Caco-2 (cell line): ENCODE measurements at regions not wholly inside any gene's neighbourhood (a gene's known extent, or its start where the extent isn't known, plus 50 kb on each side); places are given as distances from the start of the nearest gene placed in this dataset.

ENCODE experiments used
- BruUV-seq: library from RNA; stranded (reverse); fragments of 400-500 nt; replicated peaks from 2 replicates; lab custom pipeline; 2021; lab: Mats Ljungman, UMichigan
- CTCF ChIA-PET: fragments of 300-600 bp; sonication (Branson Sonifier 250); formaldehyde crosslinking; loops from one replicate; lab custom pipeline; 2022; ENCODE audit warnings: antibody characterized with exemption; lab: Charles Lee
- POLR2A ChIA-PET: fragments of 300-600 bp; sonication (Branson Sonifier 250); formaldehyde crosslinking; loops from one replicate; lab custom pipeline; 2022; ENCODE audit warnings: antibody characterized with exemption; lab: Charles Lee
- DNase-seq, 2 experiments: peaks; one replicate each; pipeline versions ENCODE4 v3.0.0 to v3.0.0-alpha.2; 2020 to 2022
- H3K27me3 ChIP-seq: replicated peaks from 2 replicates; pipeline ENCODE4 v1.6.0; 2011; ENCODE audit warnings: low read length; ENCODE audit not compliant: control insufficient read depth, insufficient read depth
- H3K36me3 ChIP-seq: 2 replicates; pipeline ENCODE4 v1.5.1; 2011; ENCODE audit warnings: low read length; ENCODE audit not compliant: control insufficient read depth, insufficient read depth
- H3K4me1 ChIP-seq: fragments of 250-450 bp; sonication (Bioruptor Pico); 2 replicates; pipeline ENCODE4 v1.5.1; 2020; ENCODE audit warnings: mild to moderate bottlenecking
- H3K4me3 ChIP-seq: 2 replicates; pipeline ENCODE4 v1.5.1; 2011; ENCODE audit warnings: low read depth, mild to moderate bottlenecking, control low read depth, low read length
- H3K9me3 ChIP-seq: fragments of 250-450 bp; sonication (Bioruptor Pico); 2 replicates; pipeline ENCODE4 v1.5.1; 2020; ENCODE audit warnings: mild to moderate bottlenecking, moderate library complexity
- H3K27ac Mint-ChIP-seq: one replicate; pipeline ENCODE4 v1.8.0; 2022; ENCODE audit warnings: mixed read lengths; ENCODE audit not compliant: unreplicated experiment
- H3K27me3 Mint-ChIP-seq: one replicate; pipeline ENCODE4 v1.8.0; 2022; ENCODE audit warnings: mixed read lengths; ENCODE audit not compliant: insufficient read depth, unreplicated experiment
- H3K36me3 Mint-ChIP-seq: one replicate; pipeline ENCODE4 v1.8.0; 2022; ENCODE audit warnings: mild to moderate bottlenecking, mixed read lengths; ENCODE audit not compliant: insufficient read depth, unreplicated experiment
- H3K4me1 Mint-ChIP-seq: one replicate; pipeline ENCODE4 v1.8.0; 2022; ENCODE audit warnings: low read depth, mixed read lengths; ENCODE audit not compliant: unreplicated experiment
- H3K4me3 Mint-ChIP-seq: one replicate; pipeline ENCODE4 v1.8.0; 2022; ENCODE audit warnings: mild to moderate bottlenecking, moderate library complexity, mixed read lengths; ENCODE audit not compliant: unreplicated experiment
- H3K9me3 Mint-ChIP-seq: one replicate; pipeline ENCODE4 v1.8.0; 2022; ENCODE audit warnings: mixed read lengths; ENCODE audit not compliant: unreplicated experiment
- intact Hi-C: fragments of 100-400 bp; cut with micrococcal nuclease; formaldehyde crosslinking; loops from one replicate; pipeline ENCODE4 v1.10.0; 2022; ENCODE audit not compliant: unreplicated experiment
- TF ChIP-seq, protein P1 (sequence below), 2 experiments: fragments of 200-600 bp in 1 of 2; IDR thresholded peaks; 1 replicate in 1 of 2; 2 replicates in 1 of 2; pipeline versions ENCODE4 v1.5.1 to v1.8.0; 2011 to 2022; ENCODE audit warnings: antibody characterized with exemption in 1 of 2, control low read depth in 1 of 2, inconsistent platforms in 1 of 2, low read depth in 1 of 2, low read length in 1 of 2, mild to moderate bottlenecking in 1 of 2, moderate library complexity in 1 of 2; ENCODE audit not compliant: insufficient read depth in 1 of 2, severe bottlenecking in 1 of 2, unreplicated experiment in 1 of 2

DNA sequence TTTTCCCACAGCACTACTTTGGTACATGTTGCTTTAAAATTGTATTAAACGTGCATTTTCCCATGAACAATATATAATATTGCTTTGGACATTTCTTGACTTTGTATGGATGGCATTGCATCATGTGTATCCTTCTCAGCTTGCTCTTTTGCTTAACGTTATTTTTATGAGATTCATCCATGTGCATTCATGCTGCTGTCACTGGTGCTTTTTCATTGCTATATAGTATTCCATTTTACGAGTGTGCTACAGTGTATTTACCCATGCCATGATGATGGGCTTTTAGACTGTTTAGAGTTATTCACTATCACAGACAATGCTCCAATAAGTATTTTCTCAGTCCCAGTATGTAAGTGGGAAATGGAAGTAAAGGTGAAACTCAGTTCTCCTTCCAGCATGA is 195.2 kb upstream of the COX10 start:
- Histone ChIP-seq H3K4me3 (no peak overlapping the region), H3K36me3 (no peaks in the 10 kb centered on the region), H3K9me3 (no peaks in the 10 kb centered on the region), H3K4me1 (no peaks in the 10 kb centered on the region), H3K27me3 (no peaks in the 10 kb centered on the region)
- POLR2A ChIA-PET, result no interaction called here
- H3K4me1 Mint-ChIP-seq, result peaks cover 7% of the 10 kb centered on the region
- TF ChIP-seq, protein P1, sequence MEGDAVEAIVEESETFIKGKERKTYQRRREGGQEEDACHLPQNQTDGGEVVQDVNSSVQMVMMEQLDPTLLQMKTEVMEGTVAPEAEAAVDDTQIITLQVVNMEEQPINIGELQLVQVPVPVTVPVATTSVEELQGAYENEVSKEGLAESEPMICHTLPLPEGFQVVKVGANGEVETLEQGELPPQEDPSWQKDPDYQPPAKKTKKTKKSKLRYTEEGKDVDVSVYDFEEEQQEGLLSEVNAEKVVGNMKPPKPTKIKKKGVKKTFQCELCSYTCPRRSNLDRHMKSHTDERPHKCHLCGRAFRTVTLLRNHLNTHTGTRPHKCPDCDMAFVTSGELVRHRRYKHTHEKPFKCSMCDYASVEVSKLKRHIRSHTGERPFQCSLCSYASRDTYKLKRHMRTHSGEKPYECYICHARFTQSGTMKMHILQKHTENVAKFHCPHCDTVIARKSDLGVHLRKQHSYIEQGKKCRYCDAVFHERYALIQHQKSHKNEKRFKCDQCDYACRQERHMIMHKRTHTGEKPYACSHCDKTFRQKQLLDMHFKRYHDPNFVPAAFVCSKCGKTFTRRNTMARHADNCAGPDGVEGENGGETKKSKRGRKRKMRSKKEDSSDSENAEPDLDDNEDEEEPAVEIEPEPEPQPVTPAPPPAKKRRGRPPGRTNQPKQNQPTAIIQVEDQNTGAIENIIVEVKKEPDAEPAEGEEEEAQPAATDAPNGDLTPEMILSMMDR (IDR thresholded peaks at IDR 0.05; ENCODE audit: insufficient read depth in 1 of 2, low read depth in 1 of 2, low read length in 1 of 2, severe bottlenecking in 1 of 2, unreplicated experiment in 1 of 2), result no peak
- intact Hi-C loops, result no loop called here
- no peak overlapping the region for H3K27ac Mint-ChIP-seq
- H3K27me3 Mint-ChIP-seq, result no peaks in the 10 kb centered on the region
- no TSS peak for BruUV-seq
- H3K4me3 Mint-ChIP-seq, result no peak overlapping the region
- H3K9me3 Mint-ChIP-seq, result no peaks in the 10 kb centered on the region
- CTCF ChIA-PET, result no interaction called here
- H3K36me3 Mint-ChIP-seq, result no peaks in the 10 kb centered on the region
- DNase-seq, result no peak

DNA sequence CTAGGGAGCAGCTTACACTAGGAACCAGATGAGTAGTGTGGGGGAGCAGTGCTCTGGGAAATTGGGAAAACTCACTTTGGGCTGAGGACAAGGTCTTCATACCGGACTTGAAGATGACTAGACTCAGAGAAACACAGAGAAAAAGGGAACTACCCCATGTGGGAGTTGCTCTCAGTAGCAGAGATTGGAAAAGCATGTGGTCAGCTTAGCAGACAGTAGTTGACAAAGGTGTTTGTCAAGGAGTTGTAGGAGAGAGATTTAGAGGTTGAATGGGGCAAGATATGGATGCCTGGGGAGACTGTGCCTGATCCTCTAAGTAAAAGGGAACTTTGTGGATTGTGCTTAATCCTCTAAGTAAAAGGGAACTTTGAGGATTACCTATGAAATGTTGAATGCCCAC is 194.5 kb upstream of the COX10 start:
- Histone ChIP-seq H3K36me3 (no peaks in the 10 kb centered on the region), H3K4me1 (no peaks in the 10 kb centered on the region), H3K9me3 (no peaks in the 10 kb centered on the region), H3K27me3 (no peaks in the 10 kb centered on the region), H3K4me3 (no peak overlapping the region)
- no TSS peak for BruUV-seq
- POLR2A ChIA-PET, result no interaction called here
- no peak overlapping the region for H3K27ac Mint-ChIP-seq
- H3K4me1 Mint-ChIP-seq, result peaks cover 7% of the 10 kb centered on the region
- DNase-seq, result no peak
- CTCF ChIA-PET, result no interaction called here
- H3K4me3 Mint-ChIP-seq, result no peak overlapping the region
- TF ChIP-seq, protein P1 (IDR thresholded peaks at IDR 0.05; ENCODE audit: insufficient read depth in 1 of 2, low read depth in 1 of 2, low read length in 1 of 2, severe bottlenecking in 1 of 2, unreplicated experiment in 1 of 2), result no peak
- no peaks in the 10 kb centered on the region for H3K9me3 Mint-ChIP-seq
- no peaks in the 10 kb centered on the region for H3K27me3 Mint-ChIP-seq
- H3K36me3 Mint-ChIP-seq, result no peaks in the 10 kb centered on the region
- intact Hi-C loops, result no loop called here

DNA sequence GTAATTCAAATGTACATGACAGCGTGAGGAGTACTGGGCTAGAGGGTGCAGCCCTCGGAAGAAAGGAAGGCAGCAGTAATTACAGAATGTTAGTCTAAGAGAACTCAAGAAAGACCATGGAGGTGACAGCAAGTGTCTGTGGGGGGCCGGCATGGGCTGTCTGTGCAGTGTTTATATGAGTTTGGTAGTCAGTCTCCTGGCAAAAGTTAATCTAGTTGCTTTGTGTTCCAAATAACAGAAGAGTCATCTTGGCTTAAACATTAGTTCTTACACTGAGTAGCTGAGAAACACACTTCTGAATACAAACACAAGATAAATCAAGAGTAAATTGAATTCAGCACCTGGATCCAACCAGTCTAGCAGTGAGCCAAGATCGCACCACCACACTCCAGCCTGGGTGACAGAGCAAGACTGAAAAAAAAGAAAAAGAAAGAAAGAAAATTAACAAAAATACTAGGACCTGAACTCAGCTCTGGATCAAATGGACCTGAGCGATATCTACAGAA is 189.3 kb upstream of the COX10 start:
- CTCF ChIA-PET, result no interaction called here
- no peak for DNase-seq
- TF ChIP-seq, protein P1 (IDR thresholded peaks at IDR 0.05; ENCODE audit: insufficient read depth in 1 of 2, low read depth in 1 of 2, low read length in 1 of 2, severe bottlenecking in 1 of 2, unreplicated experiment in 1 of 2), result no peak

More for the DNA sequence above, 189.3 kb upstream of the COX10 start:
- Mint-ChIP-seq H3K27ac (no peak overlapping the region), H3K4me3 (no peak overlapping the region), H3K9me3 (no peaks in the 10 kb centered on the region), H3K27me3 (no peaks in the 10 kb centered on the region), H3K36me3 (no peaks in the 10 kb centered on the region), H3K4me1 (no peaks in the 10 kb centered on the region)
- H3K27me3 ChIP-seq, result no peaks in the 10 kb centered on the region
- no peaks in the 10 kb centered on the region for H3K9me3 ChIP-seq
- H3K36me3 ChIP-seq, result no peaks in the 10 kb centered on the region
- no peak overlapping the region for H3K4me3 ChIP-seq
- H3K4me1 ChIP-seq, result no peaks in the 10 kb centered on the region
- intact Hi-C loops, result no loop called here
- POLR2A ChIA-PET, result no interaction called here
- no TSS peak for BruUV-seq
